Sigmoid colon (tissue), 4 donors: ENCODE measurements at regions not wholly inside any gene's neighbourhood (a gene's known extent, or its start where the extent isn't known, plus 50 kb on each side); places are given as distances from the start of the nearest gene placed in this dataset.

Experiments used
- EP300 ChIP-seq, 4 donors: sonication (generic); formaldehyde crosslinking; IDR thresholded peaks; one replicate each; pipeline ENCODE4 v1.6.1; 2017; ENCODE audit warnings: antibody characterized with exemption in 4 of 4
- POLR2A ChIP-seq, 2 donors: fragments of 450-650 bp; IDR thresholded peaks; one replicate each; pipeline ENCODE4 v1.6.1; 2016; ENCODE audit warnings: antibody characterized with exemption in 2 of 2, mild to moderate bottlenecking in 2 of 2, moderate library complexity in 2 of 2
- POLR2AphosphoS5 ChIP-seq, 4 donors: sonication (generic); formaldehyde crosslinking; IDR thresholded peaks; one replicate each; pipeline ENCODE4 v1.6.1; 2017; ENCODE audit warnings: antibody characterized with exemption in 4 of 4
- TF ChIP-seq, protein P1 (sequence below), 4 experiments: fragments of 450-650 bp in 3 of 4; fragments of 200-600 bp in 1 of 4; IDR thresholded peaks; one replicate each; pipeline ENCODE4 v1.5.1; 2016 to 2019; ENCODE audit warnings: antibody characterized with exemption in 4 of 4, mild to moderate bottlenecking in 3 of 4, moderate library complexity in 2 of 4

DNA sequence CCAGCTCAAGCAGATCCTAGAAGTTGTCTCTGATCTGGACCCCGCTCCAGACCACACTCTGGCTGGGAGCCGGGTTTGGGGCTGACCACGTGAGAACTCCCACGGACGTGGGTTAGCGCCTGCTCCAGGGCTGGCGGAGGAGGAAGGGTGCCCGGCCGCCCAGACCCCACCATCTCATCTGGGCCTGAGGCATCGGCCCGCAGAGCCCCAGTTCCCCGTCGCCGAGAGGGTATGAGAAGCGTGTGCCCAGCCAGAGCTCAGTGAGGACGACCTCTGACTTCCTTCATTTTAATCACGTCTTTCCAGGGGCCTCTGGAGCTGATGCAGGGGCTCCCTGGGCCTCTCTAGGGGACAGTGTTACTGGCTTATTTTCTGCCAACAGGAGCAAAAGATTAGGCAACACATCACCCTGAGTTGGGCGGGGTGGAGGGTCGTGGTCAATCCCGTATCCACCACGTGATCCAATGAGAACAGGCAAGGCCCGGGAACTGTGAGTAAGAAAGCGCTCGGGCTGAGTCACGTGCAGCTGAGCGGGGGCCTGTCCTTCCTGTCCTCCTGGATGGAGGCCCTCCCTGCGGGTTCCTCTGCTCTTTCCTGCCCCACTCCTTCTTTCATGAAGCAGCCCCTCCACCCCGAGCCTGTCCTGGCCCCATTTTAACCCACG, 81.1 kb downstream of the SIK1 start:
- TF ChIP-seq, protein P1, sequence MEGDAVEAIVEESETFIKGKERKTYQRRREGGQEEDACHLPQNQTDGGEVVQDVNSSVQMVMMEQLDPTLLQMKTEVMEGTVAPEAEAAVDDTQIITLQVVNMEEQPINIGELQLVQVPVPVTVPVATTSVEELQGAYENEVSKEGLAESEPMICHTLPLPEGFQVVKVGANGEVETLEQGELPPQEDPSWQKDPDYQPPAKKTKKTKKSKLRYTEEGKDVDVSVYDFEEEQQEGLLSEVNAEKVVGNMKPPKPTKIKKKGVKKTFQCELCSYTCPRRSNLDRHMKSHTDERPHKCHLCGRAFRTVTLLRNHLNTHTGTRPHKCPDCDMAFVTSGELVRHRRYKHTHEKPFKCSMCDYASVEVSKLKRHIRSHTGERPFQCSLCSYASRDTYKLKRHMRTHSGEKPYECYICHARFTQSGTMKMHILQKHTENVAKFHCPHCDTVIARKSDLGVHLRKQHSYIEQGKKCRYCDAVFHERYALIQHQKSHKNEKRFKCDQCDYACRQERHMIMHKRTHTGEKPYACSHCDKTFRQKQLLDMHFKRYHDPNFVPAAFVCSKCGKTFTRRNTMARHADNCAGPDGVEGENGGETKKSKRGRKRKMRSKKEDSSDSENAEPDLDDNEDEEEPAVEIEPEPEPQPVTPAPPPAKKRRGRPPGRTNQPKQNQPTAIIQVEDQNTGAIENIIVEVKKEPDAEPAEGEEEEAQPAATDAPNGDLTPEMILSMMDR (IDR thresholded peaks at IDR 0.05) = no peak
- no peak for TF ChIP-seq POLR2AphosphoS5 (IDR thresholded peaks at IDR 0.05)
- TF ChIP-seq POLR2A (IDR thresholded peaks at IDR 0.05) = no peak
- TF ChIP-seq EP300 (IDR thresholded peaks at IDR 0.05) = no peak
